SJCRH30 (cell line): ENCODE measurements at regions not wholly inside any gene's neighbourhood (a gene's known extent, or its start where the extent isn't known, plus 50 kb on each side); places are given as distances from the start of the nearest gene placed in this dataset.
A peak's percentile ranks its signal among the peaks of the same experiment; 100 is the strongest.

Experiments used
- DNase-seq, 2 experiments: peaks; one replicate each; pipeline ENCODE4 v3.0.0-alpha.2; 2015 to 2020
- H3K27ac ChIP-seq: fragments of 250-450 bp; sonication (Bioruptor Pico); 2 replicates; pipeline ENCODE4 v1.5.1; 2020; ENCODE audit warnings: mild to moderate bottlenecking, moderate library complexity
- H3K27me3 ChIP-seq: fragments of 250-450 bp; sonication (Bioruptor Pico); 2 replicates; pipeline ENCODE4 v1.5.1; 2020; ENCODE audit warnings: mild to moderate bottlenecking, moderate library complexity
- H3K36me3 ChIP-seq: fragments of 250-450 bp; sonication (Bioruptor Pico); 2 replicates; pipeline ENCODE4 v1.5.1; 2020; ENCODE audit warnings: mild to moderate bottlenecking, moderate library complexity
- H3K4me1 ChIP-seq: fragments of 250-450 bp; sonication (Bioruptor Pico); 2 replicates; pipeline ENCODE4 v1.5.1; 2020; ENCODE audit warnings: mild to moderate bottlenecking, moderate library complexity
- H3K4me3 ChIP-seq: fragments of 250-450 bp; sonication (Bioruptor Pico); 2 replicates; pipeline ENCODE4 v1.5.1; 2020; ENCODE audit warnings: mild to moderate bottlenecking, moderate library complexity
- H3K9me3 ChIP-seq: fragments of 250-450 bp; sonication (Bioruptor Pico); replicated peaks from 2 replicates; pipeline ENCODE4 v1.5.1; 2020; ENCODE audit warnings: mild to moderate bottlenecking, moderate library complexity

DNA sequence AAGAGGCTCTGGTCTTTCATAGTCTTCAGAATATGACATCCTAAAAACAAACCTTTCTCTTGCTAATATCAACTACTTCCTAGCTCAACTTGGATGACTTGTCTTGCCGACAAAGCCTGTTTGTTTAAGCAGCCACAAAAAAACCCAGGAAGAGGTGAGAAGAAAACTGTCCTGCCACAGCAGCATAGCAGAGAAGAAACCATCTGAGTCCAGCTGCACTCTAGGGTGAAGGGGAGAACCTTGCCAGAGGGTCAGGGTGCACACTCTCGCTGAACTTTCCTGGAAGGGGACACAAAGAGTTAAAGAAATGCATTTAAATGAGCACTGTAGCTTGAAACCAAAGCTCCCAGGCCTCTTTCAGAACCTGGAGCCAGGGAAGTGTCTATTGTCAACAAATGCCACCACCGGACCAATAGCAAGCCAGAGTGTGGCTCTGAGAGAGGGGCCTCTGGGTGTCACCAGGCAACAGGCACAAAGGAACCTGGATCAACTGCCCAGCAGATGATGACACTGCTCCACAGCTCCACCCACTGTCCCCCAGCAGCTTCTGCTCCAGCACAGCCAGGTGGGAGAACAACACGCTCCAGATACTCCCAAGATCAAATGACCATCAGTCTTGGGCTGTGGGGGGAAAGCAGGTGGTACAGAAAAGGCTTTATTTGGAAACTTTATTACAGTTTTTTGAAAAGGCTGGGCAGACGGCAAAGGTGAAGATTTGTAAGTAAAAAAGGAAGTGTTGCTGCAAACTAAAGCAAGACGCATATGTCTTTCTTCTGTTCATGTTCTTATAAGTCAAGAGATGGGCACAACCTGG, 105.7 kb downstream of the RASSF10 start:
- peaks cover 49% of the 10 kb centered on the region for H3K4me1 ChIP-seq
- no peak overlapping the region for H3K4me3 ChIP-seq
- no peak overlapping the region for H3K27ac ChIP-seq
- no peaks in the 10 kb centered on the region for H3K9me3 ChIP-seq
- H3K36me3 ChIP-seq: no peaks in the 10 kb centered on the region
- DNase-seq: peak; percentile 65 to 80
- H3K27me3 ChIP-seq: no peaks in the 10 kb centered on the region

DNA sequence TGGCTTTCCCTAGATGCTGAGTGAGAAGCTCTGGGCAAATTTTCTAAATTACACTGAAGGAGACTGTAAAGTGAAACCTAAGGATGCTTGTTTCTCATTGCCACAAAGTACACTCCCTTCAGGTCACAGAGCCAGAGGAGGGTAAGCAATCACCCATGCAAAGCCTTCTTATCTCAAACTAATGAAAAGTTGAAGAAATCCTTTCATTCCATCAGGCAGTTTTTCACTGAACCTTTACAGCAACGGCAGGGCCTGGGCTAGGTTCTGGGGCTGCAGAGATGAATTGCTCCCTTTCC, 106.2 kb downstream of the RASSF10 start:
- no peaks in the 10 kb centered on the region for H3K27me3 ChIP-seq
- H3K36me3 ChIP-seq: no peaks in the 10 kb centered on the region
- H3K9me3 ChIP-seq: no peaks in the 10 kb centered on the region
- DNase-seq: no peak
- H3K27ac ChIP-seq: no peak overlapping the region
- H3K4me3 ChIP-seq: no peak overlapping the region
- H3K4me1 ChIP-seq: peaks cover 54% of the 10 kb centered on the region

- Histone ChIP-seq H3K9me3 (peaks cover 2% of the 10 kb centered on the region; the same call in 1 of the 2 replicates), H3K4me1 (peaks cover 49% of the 10 kb centered on the region), H3K27ac (no peak overlapping the region), H3K27me3 (no peaks in the 10 kb centered on the region), H3K4me3 (no peak overlapping the region), H3K36me3 (no peaks in the 10 kb centered on the region)
- no peak for DNase-seq
These were observed 107.4 kb downstream of the RASSF10 start for GRCh38 chr11:13116491-13116890.

- H3K9me3 ChIP-seq: peaks cover 2% of the 10 kb centered on the region; the same call in 1 of the 2 replicates
- H3K36me3 ChIP-seq: no peaks in the 10 kb centered on the region
- H3K27ac ChIP-seq: no peak overlapping the region
- no peaks in the 10 kb centered on the region for H3K27me3 ChIP-seq
- no peak overlapping the region for H3K4me3 ChIP-seq
- no peak for DNase-seq
- peaks cover 46% of the 10 kb centered on the region for H3K4me1 ChIP-seq
These were observed 108.2 kb downstream of the RASSF10 start for GRCh38 chr11:13117344-13117743.

- Histone ChIP-seq H3K9me3 (peaks cover 2% of the 10 kb centered on the region; the same call in 1 of the 2 replicates), H3K4me3 (no peak overlapping the region), H3K4me1 (peaks cover 46% of the 10 kb centered on the region), H3K36me3 (no peaks in the 10 kb centered on the region), H3K27me3 (no peaks in the 10 kb centered on the region), H3K27ac (peak overlapping the region; percentile 1; the same call in 1 of the 2 replicates)
- DNase-seq: peak; percentile 61 to 62
These were observed 109.1 kb downstream of the RASSF10 start for GRCh38 chr11:13118194-13118593.

GRCh38 chr11:13118650-13119049, 109.5 kb downstream of the RASSF10 start:
- Histone ChIP-seq H3K9me3 (peaks cover 2% of the 10 kb centered on the region; the same call in 1 of the 2 replicates), H3K27ac (no peak overlapping the region), H3K4me3 (no peak overlapping the region), H3K4me1 (peaks cover 46% of the 10 kb centered on the region), H3K27me3 (no peaks in the 10 kb centered on the region), H3K36me3 (no peaks in the 10 kb centered on the region)
- no peak for DNase-seq

GRCh38 chr11:13119361-13119760, 110.2 kb downstream of the RASSF10 start:
- Histone ChIP-seq H3K4me3 (no peak overlapping the region), H3K36me3 (no peaks in the 10 kb centered on the region), H3K9me3 (peaks cover 2% of the 10 kb centered on the region; the same call in 1 of the 2 replicates), H3K27me3 (no peaks in the 10 kb centered on the region), H3K27ac (no peak overlapping the region), H3K4me1 (peaks cover 45% of the 10 kb centered on the region)
- no peak for DNase-seq

GRCh38 chr11:13119941-13120520, 110.9 kb downstream of the RASSF10 start:
- H3K9me3 ChIP-seq: peaks cover 2% of the 10 kb centered on the region; the same call in 1 of the 2 replicates
- no peaks in the 10 kb centered on the region for H3K36me3 ChIP-seq
- DNase-seq: peak; percentile 33 to 63
- H3K4me1 ChIP-seq: peaks cover 38% of the 10 kb centered on the region
- no peak overlapping the region for H3K4me3 ChIP-seq
- H3K27me3 ChIP-seq: no peaks in the 10 kb centered on the region
- no peak overlapping the region for H3K27ac ChIP-seq

DNA sequence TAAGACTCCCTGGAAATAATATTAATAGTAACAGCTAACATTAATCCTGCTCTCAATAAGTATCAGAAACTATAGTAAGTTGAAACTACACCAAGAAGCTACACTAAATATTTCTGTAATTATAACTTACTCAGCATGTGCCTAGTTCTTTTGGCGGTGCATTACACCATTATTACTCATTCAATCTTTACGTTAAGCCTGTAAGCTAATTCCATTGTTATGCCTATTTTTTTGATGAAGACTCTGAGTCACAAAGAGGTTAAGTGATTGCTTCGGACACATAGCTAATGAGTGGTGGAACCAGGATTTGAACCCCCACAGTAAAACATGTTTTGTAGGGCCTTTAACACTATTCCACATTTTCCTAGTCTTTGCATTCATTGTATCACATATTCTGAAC, 111.6 kb downstream of the RASSF10 start:
- Histone ChIP-seq H3K4me3 (no peak overlapping the region), H3K27ac (no peak overlapping the region), H3K4me1 (peaks cover 35% of the 10 kb centered on the region), H3K9me3 (peaks cover 2% of the 10 kb centered on the region; the same call in 1 of the 2 replicates), H3K36me3 (no peaks in the 10 kb centered on the region), H3K27me3 (no peaks in the 10 kb centered on the region)
- no peak for DNase-seq

GRCh38 chr11:13126430-13126829, 117.3 kb downstream of the RASSF10 start:
- peak overlapping the region; percentile 68 for H3K27ac ChIP-seq
- peaks cover 15% of the 10 kb centered on the region for H3K4me1 ChIP-seq
- no peaks in the 10 kb centered on the region for H3K36me3 ChIP-seq
- no peaks in the 10 kb centered on the region for H3K27me3 ChIP-seq
- peak overlapping the region; percentile 7 for H3K4me3 ChIP-seq
- peak; percentile 93 to 97 for DNase-seq
- no peaks in the 10 kb centered on the region for H3K9me3 ChIP-seq

DNA sequence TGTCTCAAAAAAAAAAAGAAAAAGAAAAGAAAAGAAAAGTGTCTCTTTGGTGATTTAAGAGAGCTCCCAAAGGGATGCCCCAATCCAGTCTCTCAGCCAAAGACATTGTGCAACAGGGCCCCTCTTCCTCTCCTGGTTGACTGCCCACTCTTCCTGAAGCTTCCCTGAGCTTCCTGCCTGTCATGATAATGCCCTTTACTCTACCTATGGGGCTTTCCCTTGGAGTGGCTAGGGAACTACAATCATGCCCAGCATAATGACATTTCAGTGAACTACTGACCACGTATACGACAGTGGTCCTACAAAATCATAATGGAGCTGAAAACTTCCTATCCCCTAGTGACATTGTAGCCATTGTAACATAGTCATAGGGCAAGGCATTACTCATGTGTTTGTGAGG, 118.0 kb downstream of the RASSF10 start:
- H3K4me1 ChIP-seq: peaks cover 15% of the 10 kb centered on the region
- H3K27me3 ChIP-seq: no peaks in the 10 kb centered on the region
- H3K4me3 ChIP-seq: no peak overlapping the region
- no peaks in the 10 kb centered on the region for H3K36me3 ChIP-seq
- H3K9me3 ChIP-seq: no peaks in the 10 kb centered on the region
- DNase-seq: peak in 1 of 2 experiments; percentile 40
- peak overlapping the region; percentile 68 for H3K27ac ChIP-seq

GRCh38 chr11:13128354-13128753, 119.2 kb downstream of the RASSF10 start:
- Histone ChIP-seq H3K9me3 (no peaks in the 10 kb centered on the region), H3K4me1 (peaks cover 15% of the 10 kb centered on the region), H3K27ac (no peak overlapping the region), H3K4me3 (no peak overlapping the region), H3K27me3 (no peaks in the 10 kb centered on the region), H3K36me3 (no peaks in the 10 kb centered on the region)
- no peak for DNase-seq

DNA sequence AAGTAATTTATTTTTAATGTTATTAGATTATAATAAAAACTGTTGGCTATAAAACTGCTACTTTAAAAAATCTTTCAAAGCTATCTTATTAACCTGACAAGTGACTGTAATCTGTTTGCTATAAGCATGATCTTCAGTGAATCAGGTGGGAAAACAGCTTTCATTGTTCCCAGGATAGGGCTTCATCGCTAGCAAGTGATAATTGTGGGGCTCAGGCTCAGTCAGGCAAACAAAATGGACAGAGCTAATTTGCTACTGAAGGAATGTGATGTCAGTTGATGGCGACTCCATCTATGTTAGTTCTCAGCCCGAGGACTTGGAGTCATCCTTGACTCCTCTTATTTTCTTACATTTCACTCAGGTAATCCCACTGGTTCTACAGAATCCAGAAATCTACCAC, 125.0 kb downstream of the RASSF10 start:
- H3K27me3 ChIP-seq: no peaks in the 10 kb centered on the region
- H3K4me3 ChIP-seq: no peak overlapping the region
- peaks cover 24% of the 10 kb centered on the region for H3K4me1 ChIP-seq
- H3K27ac ChIP-seq: no peak overlapping the region
- no peaks in the 10 kb centered on the region for H3K36me3 ChIP-seq
- DNase-seq: no peak
- H3K9me3 ChIP-seq: no peaks in the 10 kb centered on the region

GRCh38 chr11:13134886-13135285, 125.8 kb downstream of the RASSF10 start:
- peak overlapping the region; percentile 74 for H3K27ac ChIP-seq
- H3K36me3 ChIP-seq: no peaks in the 10 kb centered on the region
- DNase-seq: peak; percentile 28 to 73
- peak overlapping the region; percentile 33 for H3K4me3 ChIP-seq
- H3K9me3 ChIP-seq: no peaks in the 10 kb centered on the region
- no peaks in the 10 kb centered on the region for H3K27me3 ChIP-seq
- peaks cover 28% of the 10 kb centered on the region for H3K4me1 ChIP-seq

DNA sequence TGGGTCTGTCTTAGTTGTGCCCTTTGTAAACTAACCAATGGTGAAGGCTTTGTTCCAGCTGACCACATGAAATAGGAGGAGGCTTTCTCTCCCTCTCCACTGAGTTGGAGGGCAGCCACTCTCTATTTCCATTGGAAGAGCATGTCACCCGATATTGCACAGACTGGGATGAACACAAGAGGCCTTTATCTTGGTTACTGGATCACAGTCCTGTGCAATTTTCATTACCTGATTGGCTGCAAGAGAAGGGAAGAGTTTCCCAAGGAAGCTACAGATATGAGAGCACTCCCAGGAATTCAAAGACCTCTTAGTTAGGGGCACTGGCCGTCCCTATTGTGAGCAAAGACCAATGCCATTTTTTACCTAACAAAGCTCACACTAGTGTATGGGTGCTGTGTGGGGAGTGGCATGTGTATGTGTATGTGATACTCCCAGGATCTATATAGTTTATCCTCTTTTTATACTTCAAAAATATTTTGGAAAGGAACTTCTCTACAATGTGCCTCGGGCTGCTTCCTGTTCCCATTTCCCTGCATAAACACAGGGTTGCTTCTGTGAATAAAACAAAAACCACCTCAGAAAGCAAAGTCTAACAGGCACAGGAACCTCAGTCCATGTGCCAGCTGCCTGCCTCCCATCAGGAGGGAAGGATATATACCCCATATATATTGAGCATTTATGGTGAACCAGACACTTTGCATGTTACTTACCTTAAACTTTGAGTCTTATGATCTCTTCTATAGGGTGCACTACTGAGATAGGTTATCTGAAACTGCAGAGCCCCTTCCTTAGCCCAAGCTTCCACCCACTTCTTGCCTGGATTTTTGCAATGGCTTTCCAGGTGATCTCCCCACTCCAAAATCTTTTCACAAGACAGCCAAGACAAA, 126.5 kb downstream of the RASSF10 start:
- Histone ChIP-seq H3K27ac (peak overlapping the region; percentile 74), H3K4me3 (peak overlapping the region; percentile 33), H3K4me1 (peaks cover 35% of the 10 kb centered on the region), H3K27me3 (no peaks in the 10 kb centered on the region), H3K36me3 (no peaks in the 10 kb centered on the region), H3K9me3 (no peaks in the 10 kb centered on the region)
- DNase-seq: peak; percentile 94 to 99
